PC-9 (cell line): ENCODE measurements at regions not wholly inside any gene's neighbourhood (a gene's known extent, or its start where the extent isn't known, plus 50 kb on each side); places are given as distances from the start of the nearest gene placed in this dataset.

Experiments
- EZH2 ChIP-seq: fragments of 200-600 bp; sonication (generic); IDR thresholded peaks from 2 replicates; pipeline ENCODE4 v1.8.0; 2017; ENCODE audit warnings: antibody characterized with exemption, low read depth
- TF ChIP-seq, protein P1 (sequence below): fragments of 200-600 bp; sonication (generic); conservative IDR thresholded peaks from 2 replicates; pipeline ENCODE4 v1.6.1; 2017; ENCODE audit warnings: mixed run types, antibody characterized with exemption, mild to moderate bottlenecking, moderate library complexity

DNA sequence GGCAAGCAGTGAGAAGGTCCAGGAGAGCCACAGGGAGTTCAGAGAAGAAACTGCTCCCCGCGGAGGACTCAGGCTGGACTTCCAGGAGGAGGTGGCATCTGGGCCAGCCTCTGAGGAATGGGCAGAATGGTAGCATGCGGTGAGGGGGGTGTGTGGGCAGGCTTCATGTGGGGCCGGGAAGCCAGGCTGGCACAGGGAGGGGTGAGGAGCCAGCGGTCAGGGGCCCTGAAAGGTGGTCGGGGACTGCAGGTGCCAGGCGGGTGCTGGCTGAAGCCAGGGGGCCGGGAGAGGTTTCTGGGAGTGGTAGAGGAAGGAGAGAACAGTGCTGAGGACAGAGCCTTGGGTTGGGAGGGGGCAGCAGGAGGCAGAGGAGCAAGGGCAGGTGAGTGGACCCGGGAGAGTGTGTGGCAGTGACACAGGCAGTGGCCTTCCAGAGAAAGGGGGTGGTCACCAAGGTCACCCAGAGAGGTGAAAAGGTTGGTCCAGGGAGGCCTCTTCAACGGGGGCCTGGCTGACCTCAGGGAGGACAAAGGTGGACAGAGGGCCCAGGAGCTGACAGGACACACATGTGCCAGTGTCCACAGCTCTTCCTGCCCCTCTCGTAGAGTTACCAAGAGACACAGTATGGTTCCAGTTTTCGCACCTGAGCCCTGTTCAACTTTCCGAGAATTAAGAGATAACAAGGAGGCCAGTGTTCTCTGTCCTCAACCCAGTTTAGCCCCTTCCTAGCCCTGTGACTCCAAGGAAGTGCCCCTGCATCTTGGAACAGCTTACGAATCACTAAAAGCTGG lies 101.2 kb upstream of the ASB18 start:
- TF ChIP-seq, protein P1, sequence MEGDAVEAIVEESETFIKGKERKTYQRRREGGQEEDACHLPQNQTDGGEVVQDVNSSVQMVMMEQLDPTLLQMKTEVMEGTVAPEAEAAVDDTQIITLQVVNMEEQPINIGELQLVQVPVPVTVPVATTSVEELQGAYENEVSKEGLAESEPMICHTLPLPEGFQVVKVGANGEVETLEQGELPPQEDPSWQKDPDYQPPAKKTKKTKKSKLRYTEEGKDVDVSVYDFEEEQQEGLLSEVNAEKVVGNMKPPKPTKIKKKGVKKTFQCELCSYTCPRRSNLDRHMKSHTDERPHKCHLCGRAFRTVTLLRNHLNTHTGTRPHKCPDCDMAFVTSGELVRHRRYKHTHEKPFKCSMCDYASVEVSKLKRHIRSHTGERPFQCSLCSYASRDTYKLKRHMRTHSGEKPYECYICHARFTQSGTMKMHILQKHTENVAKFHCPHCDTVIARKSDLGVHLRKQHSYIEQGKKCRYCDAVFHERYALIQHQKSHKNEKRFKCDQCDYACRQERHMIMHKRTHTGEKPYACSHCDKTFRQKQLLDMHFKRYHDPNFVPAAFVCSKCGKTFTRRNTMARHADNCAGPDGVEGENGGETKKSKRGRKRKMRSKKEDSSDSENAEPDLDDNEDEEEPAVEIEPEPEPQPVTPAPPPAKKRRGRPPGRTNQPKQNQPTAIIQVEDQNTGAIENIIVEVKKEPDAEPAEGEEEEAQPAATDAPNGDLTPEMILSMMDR = no peak
- no peak for TF ChIP-seq EZH2
